PC-3 (cell line): ENCODE measurements at regions not wholly inside any gene's neighbourhood (a gene's known extent, or its start where the extent isn't known, plus 50 kb on each side); places are given as distances from the start of the nearest gene placed in this dataset.

Experiments used
- ATAC-seq: fragments of 200-7000 bp; cut with Tn5 transposase; 2 replicates; pipeline ENCODE4 v1.9.1; 2020; ENCODE audit warnings: mild to moderate bottlenecking, moderate library complexity
- BruUV-seq: library from RNA; stranded (reverse); fragments of 400-500 nt; replicated peaks from 2 replicates; lab custom pipeline; 2021; lab: Mats Ljungman, UMichigan
- CTCF ChIA-PET: fragments of 300-600 bp; sonication (Branson Sonifier 250); formaldehyde crosslinking; loops from one replicate; lab custom pipeline; 2022; ENCODE audit warnings: antibody characterized with exemption; lab: Charles Lee
- POLR2A ChIA-PET: fragments of 300-600 bp; sonication (Branson Sonifier 250); formaldehyde crosslinking; loops from one replicate; lab custom pipeline; 2022; ENCODE audit warnings: antibody characterized with exemption; ENCODE audit not compliant: unreplicated experiment; lab: Charles Lee
- DNase-seq: peaks from one replicate; pipeline ENCODE4 v3.0.0-alpha.2; 2015
- H2AFZ ChIP-seq: fragments of 300-600 bp; sonication (generic); 2 replicates; pipeline ENCODE4 v1.6.0; 2016; ENCODE audit warnings: antibody characterized with exemption, low read length
- H3F3A ChIP-seq: fragments of 300-600 bp; sonication (generic); one replicate; pipeline ENCODE4 v1.6.0; 2017; ENCODE audit warnings: antibody characterized with exemption, low read length, control low read depth, mild to moderate bottlenecking; ENCODE audit not compliant: unreplicated experiment
- H3K27ac ChIP-seq: fragments of 300-600 bp; sonication (generic); 2 replicates; pipeline ENCODE4 v1.5.1; 2016; ENCODE audit warnings: mild to moderate bottlenecking, low read length
- H3K27me3 ChIP-seq: fragments of 300-600 bp; sonication (generic); 2 replicates; pipeline ENCODE4 v1.6.1; 2016; ENCODE audit warnings: low read length, mixed read lengths
- H3K36me3 ChIP-seq: fragments of 300-600 bp; sonication (generic); 2 replicates; pipeline ENCODE4 v1.6.1; 2016; ENCODE audit warnings: low read depth, mixed run types, low read length, mixed read lengths
- H3K4me1 ChIP-seq: fragments of 300-600 bp; sonication (generic); 2 replicates; pipeline ENCODE4 v1.5.1; 2016; ENCODE audit warnings: low read length; ENCODE audit not compliant: insufficient read depth
- H3K4me2 ChIP-seq: fragments of 300-600 bp; sonication (generic); 2 replicates; pipeline ENCODE4 v1.6.0; 2016; ENCODE audit warnings: low read length
- H3K4me3 ChIP-seq: fragments of 300-600 bp; sonication (generic); 2 replicates; pipeline ENCODE4 v1.5.1; 2016; ENCODE audit warnings: mild to moderate bottlenecking, low read length, mixed read lengths
- H3K79me2 ChIP-seq: fragments of 300-600 bp; sonication (generic); 2 replicates; pipeline ENCODE4 v1.6.1; 2017; ENCODE audit warnings: low read length, mixed read lengths
- H3K9ac ChIP-seq: fragments of 300-600 bp; sonication (generic); 2 replicates; pipeline ENCODE4 v1.6.0; 2016; ENCODE audit warnings: mild to moderate bottlenecking, low read length
- H3K9me2 ChIP-seq: fragments of 300-600 bp; sonication (generic); replicated peaks from 2 replicates; pipeline ENCODE4 v1.6.1; 2016; ENCODE audit warnings: mixed run types, low read length, mixed read lengths
- H3K9me3 ChIP-seq: fragments of 300-600 bp; sonication (generic); 2 replicates; pipeline ENCODE4 v1.6.1; 2016; ENCODE audit warnings: low read length, mixed read lengths
- H4K20me1 ChIP-seq: fragments of 300-600 bp; sonication (generic); 2 replicates; pipeline ENCODE4 v1.6.1; 2016; ENCODE audit warnings: low read length, mixed read lengths
- EZH2 ChIP-seq: fragments of 300-600 bp; sonication (generic); IDR thresholded peaks from one replicate; pipeline ENCODE4 v1.6.1; 2017; ENCODE audit warnings: antibody characterized with exemption, mild to moderate bottlenecking, low read length; ENCODE audit not compliant: unreplicated experiment
- EZH2phosphoT487 ChIP-seq: fragments of 300-600 bp; sonication (generic); IDR thresholded peaks from 2 replicates; pipeline ENCODE4 v1.6.1; 2018; ENCODE audit warnings: mild to moderate bottlenecking, antibody characterized with exemption, low read length, borderline replicate concordance
- intact Hi-C: fragments of 100-400 bp; cut with micrococcal nuclease; formaldehyde crosslinking; loops from 2 replicates; pipeline ENCODE4 v1.9.0; 2023
- TF ChIP-seq, protein P1 (sequence below): fragments of 300-600 bp; sonication (generic); conservative IDR thresholded peaks from 2 replicates; pipeline ENCODE4 v1.5.1; 2017; ENCODE audit warnings: antibody characterized with exemption, low read depth, mild to moderate bottlenecking, low read length

DNA sequence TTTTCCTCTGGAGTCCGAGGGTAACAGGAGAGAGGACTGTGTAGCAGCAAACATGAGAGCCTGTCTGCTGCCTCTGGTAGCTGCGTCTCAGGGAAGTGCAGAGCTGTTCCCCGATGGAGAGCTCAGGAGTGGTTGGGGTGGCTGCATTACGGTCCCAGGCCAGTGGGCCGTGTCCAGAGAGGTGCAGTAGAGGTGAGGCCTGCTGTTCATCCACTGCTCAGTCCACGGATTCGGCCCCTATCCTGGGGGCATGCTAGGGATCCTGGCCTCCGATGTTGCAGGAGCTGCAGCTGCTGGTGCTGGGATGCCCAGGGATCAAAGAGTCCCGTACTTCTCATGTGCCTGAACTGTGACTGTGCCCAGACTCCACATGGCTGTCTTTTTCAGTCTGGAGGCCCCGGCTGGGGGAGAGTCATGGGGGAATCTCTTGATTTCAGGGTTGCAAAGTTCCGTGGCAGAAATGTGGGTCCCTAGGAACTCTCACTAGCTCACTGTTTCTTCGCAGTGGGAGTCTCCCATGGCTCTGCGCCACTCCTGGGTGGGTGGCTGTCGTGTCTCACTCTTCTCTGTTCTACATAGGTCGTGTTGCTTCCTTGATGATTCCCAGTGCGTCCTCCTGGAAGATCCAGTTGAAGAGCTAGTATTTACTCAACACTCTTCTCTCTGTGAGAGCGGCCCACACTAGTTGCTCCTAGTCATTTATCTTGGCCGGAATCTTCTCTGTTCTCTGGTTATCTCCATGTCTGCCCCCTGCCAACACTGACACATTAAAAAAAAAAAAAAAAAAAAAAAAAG is 109.5 kb upstream of the CENPE start:
- CTCF ChIA-PET, result no interaction called here

DNA sequence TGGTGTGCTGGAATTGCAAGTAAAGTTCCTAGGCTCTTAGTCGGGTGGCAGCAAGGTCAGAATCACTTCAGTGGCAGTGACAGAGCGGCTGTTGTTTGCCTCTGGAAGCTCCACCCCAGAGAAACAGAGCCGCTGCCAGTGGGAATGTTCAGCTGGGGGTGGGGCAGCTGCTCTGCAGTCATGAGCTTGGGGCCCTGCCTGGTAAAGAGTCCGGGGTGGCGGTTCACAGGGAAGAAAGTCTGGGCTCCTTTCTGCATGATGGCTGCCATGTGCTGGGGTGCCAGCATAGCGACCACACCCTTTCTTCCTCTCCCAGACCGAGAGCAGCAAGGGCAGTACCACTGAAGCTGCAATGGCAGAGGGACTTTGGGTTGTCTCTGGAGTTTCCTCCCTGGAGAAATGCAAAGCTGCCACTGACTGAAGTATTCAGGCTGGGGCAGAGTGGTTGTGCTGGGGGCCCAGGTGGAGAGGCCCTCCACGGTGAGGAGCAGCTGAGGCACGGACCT is 108.8 kb upstream of the CENPE start:
- POLR2A ChIA-PET, result no interaction called here
- Histone ChIP-seq H3K9ac (no peak overlapping the region), H3K4me2 (no peak overlapping the region), H3K4me1 (no peaks in the 10 kb centered on the region), H4K20me1 (no peaks in the 10 kb centered on the region), H3K4me3 (no peak overlapping the region), H3K36me3 (no peaks in the 10 kb centered on the region), H3K9me2 (no peaks in the 10 kb centered on the region), H3K9me3 (no peaks in the 10 kb centered on the region), H3K27me3 (no peaks in the 10 kb centered on the region), H3K79me2 (no peaks in the 10 kb centered on the region), H3F3A (no peaks in the 10 kb centered on the region), H3K27ac (no peak overlapping the region), H2AFZ (no peak overlapping the region)
- TF ChIP-seq EZH2phosphoT487, result no peak
- TF ChIP-seq, protein P1, sequence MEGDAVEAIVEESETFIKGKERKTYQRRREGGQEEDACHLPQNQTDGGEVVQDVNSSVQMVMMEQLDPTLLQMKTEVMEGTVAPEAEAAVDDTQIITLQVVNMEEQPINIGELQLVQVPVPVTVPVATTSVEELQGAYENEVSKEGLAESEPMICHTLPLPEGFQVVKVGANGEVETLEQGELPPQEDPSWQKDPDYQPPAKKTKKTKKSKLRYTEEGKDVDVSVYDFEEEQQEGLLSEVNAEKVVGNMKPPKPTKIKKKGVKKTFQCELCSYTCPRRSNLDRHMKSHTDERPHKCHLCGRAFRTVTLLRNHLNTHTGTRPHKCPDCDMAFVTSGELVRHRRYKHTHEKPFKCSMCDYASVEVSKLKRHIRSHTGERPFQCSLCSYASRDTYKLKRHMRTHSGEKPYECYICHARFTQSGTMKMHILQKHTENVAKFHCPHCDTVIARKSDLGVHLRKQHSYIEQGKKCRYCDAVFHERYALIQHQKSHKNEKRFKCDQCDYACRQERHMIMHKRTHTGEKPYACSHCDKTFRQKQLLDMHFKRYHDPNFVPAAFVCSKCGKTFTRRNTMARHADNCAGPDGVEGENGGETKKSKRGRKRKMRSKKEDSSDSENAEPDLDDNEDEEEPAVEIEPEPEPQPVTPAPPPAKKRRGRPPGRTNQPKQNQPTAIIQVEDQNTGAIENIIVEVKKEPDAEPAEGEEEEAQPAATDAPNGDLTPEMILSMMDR, result no peak
- TF ChIP-seq EZH2, result no peak
- intact Hi-C loops, result no loop called here
- ATAC-seq (no peak), DNase-seq (peak; percentile 3)
- CTCF ChIA-PET, result no interaction called here
- BruUV-seq, result no TSS peak

More for the DNA sequence above, 109.5 kb upstream of the CENPE start:
- Histone ChIP-seq H3K4me1 (no peaks in the 10 kb centered on the region), H3K79me2 (no peaks in the 10 kb centered on the region), H3K9me2 (no peaks in the 10 kb centered on the region), H3F3A (no peaks in the 10 kb centered on the region), H3K27ac (no peak overlapping the region), H3K36me3 (no peaks in the 10 kb centered on the region), H3K9ac (no peak overlapping the region), H4K20me1 (no peaks in the 10 kb centered on the region), H2AFZ (no peak overlapping the region), H3K27me3 (no peaks in the 10 kb centered on the region), H3K4me2 (no peak overlapping the region), H3K4me3 (no peak overlapping the region), H3K9me3 (no peaks in the 10 kb centered on the region)
- TF ChIP-seq EZH2 (no peak), EZH2phosphoT487 (no peak)
- TF ChIP-seq, protein P1, result no peak
- BruUV-seq, result no TSS peak
- intact Hi-C loops, result no loop called here
- ATAC-seq, result no peak
- POLR2A ChIA-PET, result no interaction called here
- DNase-seq, result no peak

DNA sequence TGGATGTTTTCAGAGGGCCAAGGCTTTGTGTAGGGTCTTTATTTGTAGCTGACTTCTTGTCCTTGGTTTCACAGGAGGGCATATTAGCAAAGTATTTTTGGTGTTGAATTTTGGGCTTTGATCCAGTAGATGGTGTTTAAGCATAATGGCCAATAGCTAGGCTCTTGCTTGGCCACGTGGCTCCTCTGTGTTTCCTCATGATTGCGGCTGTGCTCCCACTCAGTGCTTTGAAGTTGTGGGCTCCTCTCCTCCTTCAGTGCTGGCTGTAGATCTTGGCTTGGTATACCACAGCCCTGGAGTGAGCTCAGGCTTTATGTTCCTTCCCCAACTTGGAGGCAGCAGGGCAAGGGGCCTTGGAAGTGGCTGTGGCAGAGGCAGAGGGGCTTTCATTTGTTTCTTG is 107.2 kb upstream of the CENPE start:
- Histone ChIP-seq H2AFZ (no peak overlapping the region), H3K27me3 (no peaks in the 10 kb centered on the region), H3K79me2 (no peaks in the 10 kb centered on the region), H4K20me1 (no peaks in the 10 kb centered on the region), H3K4me1 (no peaks in the 10 kb centered on the region), H3K9me2 (no peaks in the 10 kb centered on the region), H3K36me3 (no peaks in the 10 kb centered on the region), H3F3A (no peaks in the 10 kb centered on the region), H3K9ac (no peak overlapping the region), H3K4me3 (no peak overlapping the region), H3K9me3 (no peaks in the 10 kb centered on the region), H3K27ac (no peak overlapping the region), H3K4me2 (no peak overlapping the region)
- intact Hi-C loops, result no loop called here
- no TSS peak for BruUV-seq
- DNase-seq (no peak), ATAC-seq (no peak)
- ChIA-PET CTCF (no interaction called here), POLR2A (no interaction called here)
- no peak for TF ChIP-seq EZH2
- TF ChIP-seq, protein P1, result no peak
- no peak for TF ChIP-seq EZH2phosphoT487
